ENCODE measurements at regions not wholly inside any gene's neighbourhood (a gene's known extent, or its start where the extent isn't known, plus 50 kb on each side); places are given as distances from the start of the nearest gene placed in this dataset.

DNA sequence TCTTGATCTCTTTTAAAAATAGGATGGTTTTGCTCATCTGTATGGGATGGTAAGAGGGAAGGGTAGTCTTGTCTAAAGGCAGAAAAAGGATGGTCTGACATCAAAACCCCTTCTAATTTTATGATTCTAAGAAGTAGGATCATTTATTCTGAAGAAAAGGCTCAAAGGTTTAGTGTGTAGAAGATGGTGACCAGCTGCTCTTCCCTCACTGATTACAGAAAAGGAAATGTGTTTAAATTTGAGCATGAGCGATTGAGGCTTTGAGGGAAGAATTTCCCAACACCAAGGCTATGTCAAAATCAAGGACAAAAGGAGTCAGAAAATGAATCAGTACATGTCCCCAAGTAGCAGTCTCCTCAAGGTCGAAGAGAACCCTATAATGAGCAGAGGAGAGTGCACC is 909.8 kb downstream of the EFNB2 start:
- H3K4me3 ChIP-seq (ENCODE audit: low read length in 2 of 2), result no peak overlapping the region
- H3K9me3 ChIP-seq (replicated peaks in 1 of 2; ENCODE audit: control insufficient read depth in 2 of 2, insufficient read depth in 1 of 2, low read depth in 1 of 2, low read length in 2 of 2), result no peaks in the 10 kb centered on the region
- H3K27ac ChIP-seq (replicated peaks; ENCODE audit: low read length), result no peak overlapping the region
- no peaks in the 10 kb centered on the region for H3K27me3 ChIP-seq (ENCODE audit: control insufficient read depth in 3 of 3, insufficient read depth in 3 of 3, low read depth in 1 of 3, low read length in 3 of 3)
- H4K8ac ChIP-seq (ENCODE audit: low read depth, low read length), result no peak overlapping the region
- H2BK15ac ChIP-seq (ENCODE audit: low read length), result no peak overlapping the region
- no CpG with 5 or more reads among the region's 2 CpGs for WGBS, 2 donors (ENCODE audit: extremely low coverage in 2 of 2, insufficient read length in 2 of 2, insufficient replicate concordance in 1 of 2)
- no peak overlapping the region for H3K4me2 ChIP-seq (ENCODE audit: insufficient read depth, low read length, poor library complexity, severe bottlenecking)
- DNase-seq (ENCODE audit: low spot score), result no peak
- H2AK5ac ChIP-seq (ENCODE audit: low read depth, low read length), result no peak overlapping the region
- H3K79me1 ChIP-seq (ENCODE audit: low read depth, low read length), result no peaks in the 10 kb centered on the region
- H2BK5ac ChIP-seq (ENCODE audit: low read length), result no peak overlapping the region
- H3K14ac ChIP-seq (ENCODE audit: low read length), result no peak overlapping the region
- H3K9ac ChIP-seq (ENCODE audit: low read depth, low read length, poor library complexity), result no peak overlapping the region
- no peak overlapping the region for H2BK120ac ChIP-seq (ENCODE audit: low read depth, low read length)
- no peaks in the 10 kb centered on the region for H3K4me1 ChIP-seq (ENCODE audit: control insufficient read depth in 2 of 2, insufficient read depth in 1 of 2, low read depth in 1 of 2, low read length in 2 of 2)
- H3K18ac ChIP-seq (ENCODE audit: low read length), result no peak overlapping the region
- no peak overlapping the region for H4K91ac ChIP-seq (ENCODE audit: low read depth, low read length, poor library complexity)
- H3K4ac ChIP-seq (ENCODE audit: low read length), result no peak overlapping the region
- H2AFZ ChIP-seq (ENCODE audit: low read length), result no peak overlapping the region
- H3K23ac ChIP-seq (ENCODE audit: low read depth, low read length, poor library complexity), result no peak overlapping the region
- no peaks in the 10 kb centered on the region for H3K36me3 ChIP-seq (replicated peaks in 1 of 2; ENCODE audit: control insufficient read depth in 2 of 2, insufficient read depth in 2 of 2, low read length in 2 of 2)
- H2BK12ac ChIP-seq (ENCODE audit: low read length), result no peak overlapping the region

DNA sequence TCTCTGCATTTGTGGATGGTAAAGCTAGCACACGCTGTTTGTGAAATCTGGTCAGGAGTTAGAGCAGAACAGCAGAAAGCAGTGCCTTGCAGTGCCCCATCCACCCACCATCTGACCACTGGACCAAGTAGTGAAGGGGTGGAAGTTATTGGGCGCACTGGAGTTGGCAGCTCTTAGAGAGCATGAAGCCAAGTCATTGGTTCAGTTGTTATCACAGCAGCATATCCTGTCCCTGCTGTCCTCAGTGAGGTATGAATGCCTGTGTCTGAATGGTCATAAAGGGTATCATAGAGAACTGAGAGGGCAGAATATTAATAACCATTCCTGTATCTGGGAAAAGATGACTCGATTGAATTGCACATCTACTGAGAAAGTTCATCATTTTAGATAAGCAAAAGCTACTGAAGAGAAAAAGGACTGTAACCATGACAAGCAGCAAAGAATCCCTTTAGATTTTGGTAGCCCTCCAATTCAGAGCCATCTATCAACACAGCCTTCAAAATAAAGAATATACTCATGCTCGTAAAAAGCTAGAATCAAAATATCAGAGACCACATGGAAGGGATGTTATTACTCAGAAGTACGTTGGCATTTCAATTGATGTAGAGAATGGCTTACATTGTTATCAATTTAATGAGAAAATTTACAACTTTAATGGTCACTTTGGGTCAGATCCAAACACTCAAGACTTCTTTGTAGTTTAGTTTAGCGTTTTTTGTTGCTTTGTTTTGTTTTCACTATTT is 919.0 kb downstream of the EFNB2 start:
- no peaks in the 10 kb centered on the region for H3K36me3 ChIP-seq (replicated peaks in 1 of 2; ENCODE audit: control insufficient read depth in 2 of 2, insufficient read depth in 2 of 2, low read length in 2 of 2)
- H2AFZ ChIP-seq (ENCODE audit: low read length), result no peak overlapping the region
- no peak overlapping the region for H3K4me2 ChIP-seq (ENCODE audit: insufficient read depth, low read length, poor library complexity, severe bottlenecking)
- peaks cover 0 to 3% of the 10 kb centered on the region in 2 donors for H3K4me1 ChIP-seq (ENCODE audit: control insufficient read depth in 2 of 2, insufficient read depth in 1 of 2, low read depth in 1 of 2, low read length in 2 of 2)
- H2BK5ac ChIP-seq (ENCODE audit: low read length), result no peak overlapping the region
- H3K9ac ChIP-seq (ENCODE audit: low read depth, low read length, poor library complexity), result no peak overlapping the region
- no peak overlapping the region for H2BK12ac ChIP-seq (ENCODE audit: low read length)
- H2AK5ac ChIP-seq (ENCODE audit: low read depth, low read length), result no peak overlapping the region
- no peaks in the 10 kb centered on the region for H3K27me3 ChIP-seq (ENCODE audit: control insufficient read depth in 3 of 3, insufficient read depth in 3 of 3, low read depth in 1 of 3, low read length in 3 of 3)
- H3K4me3 ChIP-seq (ENCODE audit: low read length in 2 of 2), result no peak overlapping the region
- H4K91ac ChIP-seq (ENCODE audit: low read depth, low read length, poor library complexity), result no peak overlapping the region
- no peak overlapping the region for H3K23ac ChIP-seq (ENCODE audit: low read depth, low read length, poor library complexity)
- no peak overlapping the region for H3K14ac ChIP-seq (ENCODE audit: low read length)
- no peaks in the 10 kb centered on the region for H3K79me1 ChIP-seq (ENCODE audit: low read depth, low read length)
- H3K18ac ChIP-seq (ENCODE audit: low read length), result no peak overlapping the region
- no peak overlapping the region for H2BK120ac ChIP-seq (ENCODE audit: low read depth, low read length)
- DNase-seq (ENCODE audit: low spot score), result no peak
- H3K4ac ChIP-seq (ENCODE audit: low read length), result no peak overlapping the region
- WGBS, 2 donors (ENCODE audit: extremely low coverage in 2 of 2, insufficient read length in 2 of 2, insufficient replicate concordance in 1 of 2), result no CpG with 5 or more reads among the region's 6 CpGs
- H3K9me3 ChIP-seq (replicated peaks in 1 of 2; ENCODE audit: control insufficient read depth in 2 of 2, insufficient read depth in 1 of 2, low read depth in 1 of 2, low read length in 2 of 2), result no peaks in the 10 kb centered on the region
- H3K27ac ChIP-seq (replicated peaks; ENCODE audit: low read length), result no peak overlapping the region
- H4K8ac ChIP-seq (ENCODE audit: low read depth, low read length), result peak overlapping the region; percentile 98
- no peak overlapping the region for H2BK15ac ChIP-seq (ENCODE audit: low read length)

DNA sequence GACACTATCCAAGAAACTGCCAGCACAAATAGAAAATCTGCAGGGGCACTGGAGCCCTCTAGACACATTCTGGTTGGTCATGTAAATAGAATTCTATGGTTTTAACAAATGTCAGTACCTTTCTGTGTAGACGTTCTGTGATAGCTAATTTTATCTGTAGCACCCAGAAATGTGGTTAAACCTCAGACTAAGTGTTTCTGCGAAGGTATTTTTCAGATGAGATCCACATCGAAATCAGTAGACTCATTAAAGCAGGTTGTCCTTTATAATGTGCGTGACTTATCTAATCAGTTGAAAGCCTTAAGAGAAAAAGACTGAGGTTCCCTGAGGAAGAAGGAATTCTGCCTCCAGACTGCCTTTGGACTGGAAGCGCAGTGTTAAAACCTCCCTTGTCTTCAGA is 922.9 kb downstream of the EFNB2 start:
- H3K4me3 ChIP-seq (ENCODE audit: low read length in 2 of 2), result no peak overlapping the region
- WGBS, 2 donors (ENCODE audit: extremely low coverage in 2 of 2, insufficient read length in 2 of 2, insufficient replicate concordance in 1 of 2), result no CpG with 5 or more reads among the region's 5 CpGs
- peak overlapping the region; percentile 21 for H2AFZ ChIP-seq (ENCODE audit: low read length)
- no peak overlapping the region for H3K27ac ChIP-seq (replicated peaks; ENCODE audit: low read length)
- H2AK5ac ChIP-seq (ENCODE audit: low read depth, low read length), result no peak overlapping the region
- H4K8ac ChIP-seq (ENCODE audit: low read depth, low read length), result no peak overlapping the region
- H3K9me3 ChIP-seq (replicated peaks in 1 of 2; ENCODE audit: control insufficient read depth in 2 of 2, insufficient read depth in 1 of 2, low read depth in 1 of 2, low read length in 2 of 2), result no peaks in the 10 kb centered on the region
- no peaks in the 10 kb centered on the region for H3K79me1 ChIP-seq (ENCODE audit: low read depth, low read length)
- no peak overlapping the region for H4K91ac ChIP-seq (ENCODE audit: low read depth, low read length, poor library complexity)
- no peak overlapping the region for H3K23ac ChIP-seq (ENCODE audit: low read depth, low read length, poor library complexity)
- no peak overlapping the region for H3K9ac ChIP-seq (ENCODE audit: low read depth, low read length, poor library complexity)
- no peak overlapping the region for H3K14ac ChIP-seq (ENCODE audit: low read length)
- no peak overlapping the region for H2BK12ac ChIP-seq (ENCODE audit: low read length)
- H2BK120ac ChIP-seq (ENCODE audit: low read depth, low read length), result no peak overlapping the region
- H3K36me3 ChIP-seq (replicated peaks in 1 of 2; ENCODE audit: control insufficient read depth in 2 of 2, insufficient read depth in 2 of 2, low read length in 2 of 2), result no peaks in the 10 kb centered on the region
- DNase-seq (ENCODE audit: low spot score), result no peak
- peaks cover 2 to 3% of the 10 kb centered on the region in 2 donors for H3K4me1 ChIP-seq (ENCODE audit: control insufficient read depth in 2 of 2, insufficient read depth in 1 of 2, low read depth in 1 of 2, low read length in 2 of 2)
- no peak overlapping the region for H3K4me2 ChIP-seq (ENCODE audit: insufficient read depth, low read length, poor library complexity, severe bottlenecking)
- H3K27me3 ChIP-seq (ENCODE audit: control insufficient read depth in 3 of 3, insufficient read depth in 3 of 3, low read depth in 1 of 3, low read length in 3 of 3), result no peaks in the 10 kb centered on the region
- no peak overlapping the region for H2BK15ac ChIP-seq (ENCODE audit: low read length)
- H3K18ac ChIP-seq (ENCODE audit: low read length), result no peak overlapping the region
- no peak overlapping the region for H2BK5ac ChIP-seq (ENCODE audit: low read length)
- no peak overlapping the region for H3K4ac ChIP-seq (ENCODE audit: low read length)

DNA sequence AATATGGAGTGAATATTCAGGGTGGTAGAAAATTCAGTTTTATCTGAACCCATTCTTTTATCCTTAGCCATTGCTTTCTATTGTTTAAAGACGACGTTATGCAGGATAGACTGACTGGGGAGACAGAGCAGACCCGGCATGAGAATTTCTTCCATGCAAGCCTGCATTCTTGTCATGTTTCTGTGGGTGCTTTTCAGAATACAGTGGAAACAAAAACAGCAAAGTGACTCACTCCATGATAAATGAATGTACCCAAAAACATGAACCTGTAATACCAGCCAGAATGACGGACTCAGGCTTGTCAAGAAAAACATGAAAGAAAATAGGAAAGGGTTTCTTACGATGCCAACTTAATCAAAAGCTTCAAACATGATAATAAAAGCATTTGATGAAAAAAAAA is 924.0 kb downstream of the EFNB2 start:
- peaks cover 2 to 3% of the 10 kb centered on the region in 2 donors for H3K4me1 ChIP-seq (ENCODE audit: control insufficient read depth in 2 of 2, insufficient read depth in 1 of 2, low read depth in 1 of 2, low read length in 2 of 2)
- no CpG with 5 or more reads among the region's 5 CpGs for WGBS, 2 donors (ENCODE audit: extremely low coverage in 2 of 2, insufficient read length in 2 of 2, insufficient replicate concordance in 1 of 2)
- no peak overlapping the region for H3K27ac ChIP-seq (replicated peaks; ENCODE audit: low read length)
- no peak overlapping the region for H3K23ac ChIP-seq (ENCODE audit: low read depth, low read length, poor library complexity)
- no peaks in the 10 kb centered on the region for H3K27me3 ChIP-seq (ENCODE audit: control insufficient read depth in 3 of 3, insufficient read depth in 3 of 3, low read depth in 1 of 3, low read length in 3 of 3)
- no peak overlapping the region for H2AK5ac ChIP-seq (ENCODE audit: low read depth, low read length)
- H3K4ac ChIP-seq (ENCODE audit: low read length), result no peak overlapping the region
- no peak for DNase-seq (ENCODE audit: low spot score)
- no peak overlapping the region for H3K14ac ChIP-seq (ENCODE audit: low read length)
- no peaks in the 10 kb centered on the region for H3K36me3 ChIP-seq (replicated peaks in 1 of 2; ENCODE audit: control insufficient read depth in 2 of 2, insufficient read depth in 2 of 2, low read length in 2 of 2)
- H2BK15ac ChIP-seq (ENCODE audit: low read length), result no peak overlapping the region
- no peak overlapping the region for H2BK12ac ChIP-seq (ENCODE audit: low read length)
- no peak overlapping the region for H3K4me2 ChIP-seq (ENCODE audit: insufficient read depth, low read length, poor library complexity, severe bottlenecking)
- H3K9me3 ChIP-seq (replicated peaks in 1 of 2; ENCODE audit: control insufficient read depth in 2 of 2, insufficient read depth in 1 of 2, low read depth in 1 of 2, low read length in 2 of 2), result no peaks in the 10 kb centered on the region
- H3K18ac ChIP-seq (ENCODE audit: low read length), result no peak overlapping the region
- no peak overlapping the region for H3K4me3 ChIP-seq (ENCODE audit: low read length in 2 of 2)
- no peak overlapping the region for H4K91ac ChIP-seq (ENCODE audit: low read depth, low read length, poor library complexity)
- no peak overlapping the region for H4K8ac ChIP-seq (ENCODE audit: low read depth, low read length)
- no peaks in the 10 kb centered on the region for H3K79me1 ChIP-seq (ENCODE audit: low read depth, low read length)
- peak overlapping the region; percentile 27 for H2AFZ ChIP-seq (ENCODE audit: low read length)
- no peak overlapping the region for H2BK120ac ChIP-seq (ENCODE audit: low read depth, low read length)
- no peak overlapping the region for H2BK5ac ChIP-seq (ENCODE audit: low read length)
- H3K9ac ChIP-seq (ENCODE audit: low read depth, low read length, poor library complexity), result no peak overlapping the region

All from neuronal stem cell (in vitro differentiated cells).